C4-2B (cell line): ENCODE measurements at regions not wholly inside any gene's neighbourhood (a gene's known extent, or its start where the extent isn't known, plus 50 kb on each side); places are given as distances from the start of the nearest gene placed in this dataset.

Source experiments
- H3K27ac ChIP-seq: fragments of 450-650 bp; 2 replicates; pipeline ENCODE4 v1.5.1; 2017
- ZFX ChIP-seq: fragments of 450-650 bp; IDR thresholded peaks from 2 replicates; pipeline ENCODE4 v1.6.1; 2017
- TF ChIP-seq, protein P1 (sequence below): fragments of 450-650 bp; conservative IDR thresholded peaks from 2 replicates; pipeline ENCODE4 v1.5.1; 2017; ENCODE audit warnings: mild to moderate bottlenecking

DNA sequence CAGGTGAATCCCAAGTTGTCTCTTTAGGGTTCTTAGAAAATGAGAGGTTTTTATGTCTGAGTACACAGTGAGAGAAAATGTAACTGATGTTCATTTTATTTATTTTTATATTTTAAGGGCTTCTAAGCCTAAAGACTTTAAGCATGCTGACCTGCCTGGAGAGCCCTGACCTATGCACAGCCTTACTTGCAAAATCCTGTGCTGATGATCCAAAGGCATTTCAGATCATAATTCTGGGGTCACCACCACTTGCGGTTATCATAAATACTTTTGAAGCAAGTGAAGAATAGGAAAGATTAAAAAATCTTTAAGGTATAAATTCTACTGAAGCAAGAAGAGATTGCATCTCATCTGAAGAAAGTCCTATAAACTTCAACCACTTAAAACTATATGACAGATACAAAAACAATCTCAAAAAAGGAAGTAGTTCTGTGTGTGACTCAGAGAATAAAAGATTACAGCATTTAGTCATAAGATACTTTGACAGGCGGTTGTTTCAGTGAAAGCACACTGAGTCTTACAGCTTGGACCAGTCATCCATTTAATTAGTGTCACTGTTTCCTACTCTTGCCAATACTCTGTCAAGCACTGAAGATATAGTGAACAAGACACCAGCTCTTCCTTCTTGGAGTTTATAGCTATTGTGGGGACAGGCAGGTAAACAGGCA is 245.2 kb upstream of the DIPK2B start:
- no peak overlapping the region for H3K27ac ChIP-seq
- TF ChIP-seq, protein P1, sequence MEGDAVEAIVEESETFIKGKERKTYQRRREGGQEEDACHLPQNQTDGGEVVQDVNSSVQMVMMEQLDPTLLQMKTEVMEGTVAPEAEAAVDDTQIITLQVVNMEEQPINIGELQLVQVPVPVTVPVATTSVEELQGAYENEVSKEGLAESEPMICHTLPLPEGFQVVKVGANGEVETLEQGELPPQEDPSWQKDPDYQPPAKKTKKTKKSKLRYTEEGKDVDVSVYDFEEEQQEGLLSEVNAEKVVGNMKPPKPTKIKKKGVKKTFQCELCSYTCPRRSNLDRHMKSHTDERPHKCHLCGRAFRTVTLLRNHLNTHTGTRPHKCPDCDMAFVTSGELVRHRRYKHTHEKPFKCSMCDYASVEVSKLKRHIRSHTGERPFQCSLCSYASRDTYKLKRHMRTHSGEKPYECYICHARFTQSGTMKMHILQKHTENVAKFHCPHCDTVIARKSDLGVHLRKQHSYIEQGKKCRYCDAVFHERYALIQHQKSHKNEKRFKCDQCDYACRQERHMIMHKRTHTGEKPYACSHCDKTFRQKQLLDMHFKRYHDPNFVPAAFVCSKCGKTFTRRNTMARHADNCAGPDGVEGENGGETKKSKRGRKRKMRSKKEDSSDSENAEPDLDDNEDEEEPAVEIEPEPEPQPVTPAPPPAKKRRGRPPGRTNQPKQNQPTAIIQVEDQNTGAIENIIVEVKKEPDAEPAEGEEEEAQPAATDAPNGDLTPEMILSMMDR = no peak
- TF ChIP-seq ZFX = no peak

DNA sequence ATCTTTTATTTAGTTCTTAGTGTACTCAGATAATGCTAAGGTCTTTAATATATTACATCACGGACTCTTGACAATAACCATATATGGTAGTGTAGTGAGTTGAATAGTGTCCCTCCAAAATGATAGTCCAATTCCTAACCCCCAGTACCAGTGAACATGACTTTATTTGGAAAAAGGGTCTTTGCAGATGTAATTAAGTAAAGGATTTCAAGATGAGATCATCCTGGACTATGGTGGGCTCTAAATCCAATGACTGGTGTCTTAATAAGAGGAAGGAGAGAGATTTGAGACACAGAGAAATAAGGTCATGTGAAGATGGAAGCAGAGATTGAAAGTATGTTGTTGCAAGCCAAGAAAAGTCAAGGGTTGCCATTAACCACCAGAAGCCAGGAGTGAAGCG is 236.5 kb upstream of the DIPK2B start:
- no peak overlapping the region for H3K27ac ChIP-seq
- TF ChIP-seq ZFX = no peak
- TF ChIP-seq, protein P1 = no peak

DNA sequence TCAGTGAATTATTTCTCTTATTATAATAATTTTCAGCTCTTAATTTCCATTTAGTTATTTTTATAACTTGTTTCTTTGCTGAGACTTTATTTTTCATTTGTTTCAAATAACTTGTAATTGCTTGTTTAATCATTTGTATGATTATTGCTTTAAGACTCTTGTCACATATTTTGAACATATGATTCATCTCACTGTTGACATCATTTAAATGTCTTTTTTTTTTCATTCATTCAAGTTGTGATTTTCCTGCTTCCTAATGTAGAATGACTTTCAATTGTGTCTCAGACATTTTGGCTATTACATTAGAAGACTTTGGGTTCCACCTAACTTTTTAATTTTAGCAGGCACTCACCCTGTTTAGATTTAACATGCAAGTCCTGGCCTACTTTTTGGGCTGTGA is 234.8 kb upstream of the DIPK2B start:
- H3K27ac ChIP-seq = no peak overlapping the region
- no peak for TF ChIP-seq ZFX
- TF ChIP-seq, protein P1 = no peak

DNA sequence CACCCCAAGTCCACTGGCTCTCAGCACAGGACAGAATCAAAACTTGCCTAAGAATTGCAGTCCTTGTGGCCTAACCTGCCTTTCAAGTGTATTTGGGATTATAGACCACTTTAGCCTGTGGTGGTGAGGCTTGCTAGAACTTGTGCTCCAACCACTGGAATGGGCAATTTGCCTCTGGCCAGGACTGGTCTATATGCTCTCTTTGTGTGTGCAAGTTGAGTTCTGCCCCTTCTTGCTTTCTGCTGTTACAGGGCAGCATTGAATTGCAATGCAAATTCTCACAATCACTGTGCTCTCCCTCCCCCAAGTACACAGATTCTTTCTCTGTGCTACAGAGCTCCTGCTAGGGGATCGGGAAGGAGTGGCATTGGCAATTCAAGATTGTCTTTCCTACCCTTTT is 233.6 kb upstream of the DIPK2B start:
- no peak overlapping the region for H3K27ac ChIP-seq
- TF ChIP-seq, protein P1 = no peak
- no peak for TF ChIP-seq ZFX

DNA sequence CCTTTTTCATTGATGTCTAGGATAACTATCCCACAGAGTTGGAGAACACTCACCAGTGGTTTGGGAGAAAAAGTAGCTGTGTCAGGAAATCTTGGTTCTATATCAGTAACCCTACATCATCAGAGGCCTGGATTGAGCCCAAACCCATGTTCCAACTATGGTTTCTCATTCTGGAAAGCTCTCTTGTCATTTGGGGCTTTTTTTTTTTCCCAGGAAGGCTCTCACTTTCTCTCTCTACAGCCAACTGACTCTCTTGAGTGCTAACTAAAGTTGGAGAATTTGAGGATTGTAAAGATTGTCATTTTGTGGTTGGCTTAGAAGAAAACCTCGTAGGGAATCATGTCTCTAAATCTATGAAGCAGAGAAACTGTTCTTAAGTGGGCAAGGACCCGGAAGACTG is 228.2 kb upstream of the DIPK2B start:
- H3K27ac ChIP-seq = no peak overlapping the region
- no peak for TF ChIP-seq ZFX
- TF ChIP-seq, protein P1 = no peak

DNA sequence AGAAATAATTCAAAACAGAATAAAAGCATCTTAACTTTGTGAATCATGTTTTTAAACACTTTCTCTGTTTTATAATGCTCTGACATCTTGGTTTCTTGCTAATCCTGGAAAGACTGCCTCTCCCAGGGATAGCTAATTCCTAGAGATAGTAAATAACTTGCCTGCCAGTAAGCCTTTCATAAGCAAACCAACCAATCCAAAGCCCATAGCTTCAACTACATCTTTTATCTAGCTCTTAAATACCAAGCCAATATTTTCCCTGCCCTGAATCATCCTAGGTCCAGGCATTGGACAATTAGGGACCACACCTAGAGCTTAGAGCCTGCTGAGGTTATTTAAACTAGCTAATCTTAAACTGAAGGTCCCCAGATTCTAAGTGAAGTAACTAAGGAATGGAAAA is 223.7 kb upstream of the DIPK2B start:
- TF ChIP-seq, protein P1 = no peak
- no peak for TF ChIP-seq ZFX
- H3K27ac ChIP-seq = no peak overlapping the region

DNA sequence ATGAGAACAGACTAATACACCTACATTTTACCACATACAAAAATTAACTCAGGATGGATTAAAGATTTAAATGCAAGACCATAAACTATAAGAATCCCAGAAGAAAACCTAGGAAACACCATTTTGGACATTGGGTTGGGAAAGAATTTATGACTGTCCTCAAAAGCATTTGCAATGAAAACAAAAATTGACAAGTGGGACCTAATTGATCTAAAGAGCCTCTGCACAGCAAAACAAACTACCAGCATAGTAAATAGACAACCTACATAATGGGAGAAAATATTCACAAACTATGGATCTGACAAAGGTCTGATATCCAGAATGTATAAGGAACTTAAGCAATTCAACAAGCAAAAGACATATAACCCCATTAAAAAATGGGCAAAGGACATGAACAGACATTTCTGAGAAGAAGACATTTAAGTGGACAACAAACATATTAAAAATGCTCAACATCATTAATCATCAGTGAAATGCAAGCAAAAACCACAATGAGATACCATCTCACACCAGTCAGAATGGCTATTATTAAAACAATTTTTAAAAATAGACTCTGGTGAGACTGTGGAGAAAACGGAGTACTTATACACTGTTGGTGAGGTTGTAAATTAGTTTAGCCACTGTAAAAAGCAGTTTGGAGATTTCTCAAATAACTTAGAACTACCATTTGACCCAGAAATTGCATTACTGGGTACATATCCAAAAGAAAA is 221.7 kb upstream of the DIPK2B start:
- TF ChIP-seq, protein P1 = no peak
- TF ChIP-seq ZFX = no peak
- H3K27ac ChIP-seq = no peak overlapping the region
